ENCODE measurements at regions not wholly inside any gene's neighbourhood (a gene's known extent, or its start where the extent isn't known, plus 50 kb on each side); places are given as distances from the start of the nearest gene placed in this dataset.

GRCh38 chr4:58491620-58492019 is 1381.4 kb upstream of the IGFBP7 start:
- no peak overlapping the region for H3K4me2 ChIP-seq (ENCODE audit: low read length)
- H3K27ac ChIP-seq (ENCODE audit: low read depth, low read length, poor library complexity, severe bottlenecking) = no peak overlapping the region
- TF ChIP-seq, protein P1, sequence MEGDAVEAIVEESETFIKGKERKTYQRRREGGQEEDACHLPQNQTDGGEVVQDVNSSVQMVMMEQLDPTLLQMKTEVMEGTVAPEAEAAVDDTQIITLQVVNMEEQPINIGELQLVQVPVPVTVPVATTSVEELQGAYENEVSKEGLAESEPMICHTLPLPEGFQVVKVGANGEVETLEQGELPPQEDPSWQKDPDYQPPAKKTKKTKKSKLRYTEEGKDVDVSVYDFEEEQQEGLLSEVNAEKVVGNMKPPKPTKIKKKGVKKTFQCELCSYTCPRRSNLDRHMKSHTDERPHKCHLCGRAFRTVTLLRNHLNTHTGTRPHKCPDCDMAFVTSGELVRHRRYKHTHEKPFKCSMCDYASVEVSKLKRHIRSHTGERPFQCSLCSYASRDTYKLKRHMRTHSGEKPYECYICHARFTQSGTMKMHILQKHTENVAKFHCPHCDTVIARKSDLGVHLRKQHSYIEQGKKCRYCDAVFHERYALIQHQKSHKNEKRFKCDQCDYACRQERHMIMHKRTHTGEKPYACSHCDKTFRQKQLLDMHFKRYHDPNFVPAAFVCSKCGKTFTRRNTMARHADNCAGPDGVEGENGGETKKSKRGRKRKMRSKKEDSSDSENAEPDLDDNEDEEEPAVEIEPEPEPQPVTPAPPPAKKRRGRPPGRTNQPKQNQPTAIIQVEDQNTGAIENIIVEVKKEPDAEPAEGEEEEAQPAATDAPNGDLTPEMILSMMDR (conservative IDR thresholded peaks at IDR 0.05; ENCODE audit: low read length) = no peak
- no peak for TF ChIP-seq EZH2phosphoT487 (IDR thresholded peaks at IDR 0.05; ENCODE audit: borderline replicate concordance, low read depth, low read length)
- no TSS peak for BruUV-seq (replicated peaks)
- no peaks in the 10 kb centered on the region for H4K20me1 ChIP-seq (ENCODE audit: insufficient read depth, low read length)
- ChIA-PET CTCF (ENCODE audit: unreplicated experiment) (no interaction called here), POLR2A (no interaction called here)
- H3K9me2 ChIP-seq (ENCODE audit: insufficient read depth, low read length) = no peaks in the 10 kb centered on the region
- no peaks in the 10 kb centered on the region for H3K79me2 ChIP-seq (ENCODE audit: insufficient read depth, low read depth, low read length)
- no peaks in the 10 kb centered on the region for H3K9me3 ChIP-seq (ENCODE audit: low read length)
- intact Hi-C loops (cut with micrococcal nuclease; ENCODE audit: unreplicated experiment) = no loop called here
- no peak for DNase-seq (ENCODE audit: low spot score)
- no peak overlapping the region for H2AFZ ChIP-seq (ENCODE audit: low read length)
- no peak overlapping the region for H3K4me3 ChIP-seq (ENCODE audit: low read depth, low read length, poor library complexity, severe bottlenecking)
- H3K4me1 ChIP-seq (ENCODE audit: insufficient read depth, low read length, poor library complexity, severe bottlenecking) = no peaks in the 10 kb centered on the region
- H3K36me3 ChIP-seq (ENCODE audit: insufficient read depth, low read length) = no peaks in the 10 kb centered on the region

GRCh38 chr4:58477950-58478349 is 1367.8 kb upstream of the IGFBP7 start:
- no peak for TF ChIP-seq EZH2phosphoT487 (IDR thresholded peaks at IDR 0.05; ENCODE audit: borderline replicate concordance, low read depth, low read length)
- TF ChIP-seq, protein P1 (conservative IDR thresholded peaks at IDR 0.05; ENCODE audit: low read length) = no peak
- no peaks in the 10 kb centered on the region for H4K20me1 ChIP-seq (ENCODE audit: insufficient read depth, low read length)
- H3K9me2 ChIP-seq (ENCODE audit: insufficient read depth, low read length) = no peaks in the 10 kb centered on the region
- no TSS peak for BruUV-seq (replicated peaks)
- H3K4me2 ChIP-seq (ENCODE audit: low read length) = no peak overlapping the region
- no peaks in the 10 kb centered on the region for H3K4me1 ChIP-seq (ENCODE audit: insufficient read depth, low read length, poor library complexity, severe bottlenecking)
- POLR2A ChIA-PET = no interaction called here
- no peak overlapping the region for H3K4me3 ChIP-seq (ENCODE audit: low read depth, low read length, poor library complexity, severe bottlenecking)
- DNase-seq (ENCODE audit: low spot score) = no peak
- H2AFZ ChIP-seq (ENCODE audit: low read length) = no peak overlapping the region
- H3K9me3 ChIP-seq (ENCODE audit: low read length) = no peaks in the 10 kb centered on the region
- intact Hi-C loops (cut with micrococcal nuclease; ENCODE audit: unreplicated experiment) = no loop called here
- CTCF ChIA-PET (ENCODE audit: unreplicated experiment) = no interaction called here
- H3K79me2 ChIP-seq (ENCODE audit: insufficient read depth, low read depth, low read length) = no peaks in the 10 kb centered on the region
- no peaks in the 10 kb centered on the region for H3K36me3 ChIP-seq (ENCODE audit: insufficient read depth, low read length)
- no peak overlapping the region for H3K27ac ChIP-seq (ENCODE audit: low read depth, low read length, poor library complexity, severe bottlenecking)

DNA sequence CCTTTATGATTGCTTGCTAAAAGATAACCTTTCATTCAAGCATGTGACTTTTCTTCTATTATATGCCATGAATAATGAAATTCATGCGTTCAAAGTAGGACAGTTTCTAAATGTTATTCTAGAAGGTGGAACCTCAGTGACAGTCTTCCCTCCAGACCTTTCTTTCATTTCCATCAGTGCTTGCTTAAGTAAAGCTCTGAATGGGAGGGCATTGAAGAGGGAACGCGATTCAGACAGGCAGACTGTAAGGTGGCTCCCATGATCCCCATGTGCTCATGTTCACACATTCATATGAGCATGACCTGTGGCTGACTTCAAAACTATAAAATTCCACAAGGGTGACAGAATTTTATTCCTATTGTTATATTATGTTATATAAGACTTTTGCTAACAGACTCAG is 1367.3 kb upstream of the IGFBP7 start:
- Histone ChIP-seq H3K4me2 (ENCODE audit: low read length) (no peak overlapping the region), H3K4me3 (ENCODE audit: low read depth, low read length, poor library complexity, severe bottlenecking) (no peak overlapping the region), H3K4me1 (ENCODE audit: insufficient read depth, low read length, poor library complexity, severe bottlenecking) (no peaks in the 10 kb centered on the region), H2AFZ (ENCODE audit: low read length) (no peak overlapping the region), H3K9me2 (ENCODE audit: insufficient read depth, low read length) (no peaks in the 10 kb centered on the region), H3K9me3 (ENCODE audit: low read length) (no peaks in the 10 kb centered on the region), H3K79me2 (ENCODE audit: insufficient read depth, low read depth, low read length) (no peaks in the 10 kb centered on the region), H3K36me3 (ENCODE audit: insufficient read depth, low read length) (no peaks in the 10 kb centered on the region), H3K27ac (ENCODE audit: low read depth, low read length, poor library complexity, severe bottlenecking) (no peak overlapping the region), H4K20me1 (ENCODE audit: insufficient read depth, low read length) (no peaks in the 10 kb centered on the region)
- no TSS peak for BruUV-seq (replicated peaks)
- TF ChIP-seq, protein P1 (conservative IDR thresholded peaks at IDR 0.05; ENCODE audit: low read length) = no peak
- no peak for TF ChIP-seq EZH2phosphoT487 (IDR thresholded peaks at IDR 0.05; ENCODE audit: borderline replicate concordance, low read depth, low read length)
- POLR2A ChIA-PET = no interaction called here
- DNase-seq (ENCODE audit: low spot score) = no peak
- CTCF ChIA-PET (ENCODE audit: unreplicated experiment) = no interaction called here
- intact Hi-C loops (cut with micrococcal nuclease; ENCODE audit: unreplicated experiment) = no loop called here
